Brain microvascular endothelial cell (primary cell): ENCODE measurements at regions not wholly inside any gene's neighbourhood (a gene's known extent, or its start where the extent isn't known, plus 50 kb on each side); places are given as distances from the start of the nearest gene placed in this dataset.
"Not testable (repeated sequence)": the region's sequence is repeated elsewhere in the genome, so short reads cannot be mapped to it uniquely, and the experiment has no call there.

Experiments used
- DNase-seq: peaks from one replicate; pipeline ENCODE4 v3.0.0-alpha.2; 2020
- H3K27ac ChIP-seq: fragments of 250-450 bp; sonication (Bioruptor Pico); 2 replicates; pipeline ENCODE4 v1.5.1; 2020; ENCODE audit warnings: mild to moderate bottlenecking, moderate library complexity
- H3K27me3 ChIP-seq: fragments of 250-450 bp; sonication (Bioruptor Pico); replicated peaks from 2 replicates; pipeline ENCODE4 v1.5.1; 2020; ENCODE audit warnings: mild to moderate bottlenecking
- H3K36me3 ChIP-seq: fragments of 250-450 bp; sonication (Bioruptor Pico); replicated peaks from 2 replicates; pipeline ENCODE4 v1.5.1; 2020; ENCODE audit warnings: mild to moderate bottlenecking
- H3K4me3 ChIP-seq: 2 replicates; pipeline ENCODE4 v1.5.1; 2011; ENCODE audit warnings: low read depth, mild to moderate bottlenecking, control low read depth, low read length, moderate library complexity
- CTCF ChIP-seq: IDR thresholded peaks from 2 replicates; pipeline ENCODE4 v1.5.1; 2011; ENCODE audit warnings: low read depth, mild to moderate bottlenecking, moderate library complexity, low read length, control low read depth, inconsistent platforms; ENCODE audit errors: missing control alignments
- in situ Hi-C: cut with HindIII; loops from 2 replicates; pipeline ENCODE4 v1.10.0; 2017; ENCODE audit warnings: low sequenced_read_pairs, low pct_ligation_motif_present

- H3K4me3 ChIP-seq = no peak overlapping the region
- no peak for TF ChIP-seq CTCF
- DNase-seq = no peak
- no peak overlapping the region for H3K27ac ChIP-seq
- in situ Hi-C loops = no loop called here
- H3K27me3 ChIP-seq = no peaks in the 10 kb centered on the region
- no peaks in the 10 kb centered on the region for H3K36me3 ChIP-seq
Observed at GRCh38 chr18:14999085-14999975, 251.4 kb downstream of the ANKRD30B start.

- H3K27me3 ChIP-seq, H3K27ac ChIP-seq, DNase-seq, H3K36me3 ChIP-seq, in situ Hi-C loops, H3K4me3 ChIP-seq: not testable (repeated sequence)
Observed at GRCh38 chr18:15000119-15001037, 252.4 kb downstream of the ANKRD30B start.

- H3K4me3 ChIP-seq, H3K27me3 ChIP-seq, H3K27ac ChIP-seq, H3K36me3 ChIP-seq, in situ Hi-C loops, DNase-seq: not testable (repeated sequence)
Observed at GRCh38 chr18:15001038-15001794, 253.2 kb downstream of the ANKRD30B start.

GRCh38 chr18:15001795-15002107, 253.8 kb downstream of the ANKRD30B start:
- H3K27me3 ChIP-seq, H3K4me3 ChIP-seq, H3K27ac ChIP-seq, H3K36me3 ChIP-seq, DNase-seq, in situ Hi-C loops: not testable (repeated sequence)

- DNase-seq, in situ Hi-C loops, H3K4me3 ChIP-seq: not testable (repeated sequence)
Observed at GRCh38 chr18:15002765-15003164, 254.8 kb downstream of the ANKRD30B start.

GRCh38 chr18:15003231-15003630, 255.3 kb downstream of the ANKRD30B start:
- H3K36me3 ChIP-seq, H3K27me3 ChIP-seq, DNase-seq, H3K27ac ChIP-seq, H3K4me3 ChIP-seq, in situ Hi-C loops: not testable (repeated sequence)

More at GRCh38 chr18:15002765-15003164, 254.8 kb downstream of the ANKRD30B start:
- H3K27ac ChIP-seq, H3K36me3 ChIP-seq, H3K27me3 ChIP-seq: not testable (repeated sequence)

GRCh38 chr18:15003636-15004269, 255.8 kb downstream of the ANKRD30B start:
- in situ Hi-C loops, H3K27ac ChIP-seq, H3K27me3 ChIP-seq, H3K36me3 ChIP-seq, H3K4me3 ChIP-seq, DNase-seq: not testable (repeated sequence)

- in situ Hi-C loops = not testable (repeated sequence)
Observed at GRCh38 chr18:15004270-15004973, 256.4 kb downstream of the ANKRD30B start.

More at GRCh38 chr18:15004270-15004973, 256.4 kb downstream of the ANKRD30B start:
- not testable (repeated sequence) for H3K27ac ChIP-seq, H3K36me3 ChIP-seq, H3K27me3 ChIP-seq, H3K4me3 ChIP-seq, DNase-seq
